Epithelial cell of proximal tubule (primary cell): ENCODE measurements at regions not wholly inside any gene's neighbourhood (a gene's known extent, or its start where the extent isn't known, plus 50 kb on each side); places are given as distances from the start of the nearest gene placed in this dataset.

Experiments
- DNase-seq: peaks from one replicate; pipeline ENCODE4 v3.0.0-alpha.2; 2011; ENCODE audit warnings: low read depth
- H3K4me3 ChIP-seq: 2 replicates; pipeline ENCODE4 v1.5.1; 2011; ENCODE audit warnings: low read depth, mild to moderate bottlenecking, low read length
- TF ChIP-seq, protein P1 (sequence below): conservative IDR thresholded peaks from 2 replicates; pipeline ENCODE4 v1.5.1; 2012; ENCODE audit warnings: low read depth, mild to moderate bottlenecking, low read length

DNA sequence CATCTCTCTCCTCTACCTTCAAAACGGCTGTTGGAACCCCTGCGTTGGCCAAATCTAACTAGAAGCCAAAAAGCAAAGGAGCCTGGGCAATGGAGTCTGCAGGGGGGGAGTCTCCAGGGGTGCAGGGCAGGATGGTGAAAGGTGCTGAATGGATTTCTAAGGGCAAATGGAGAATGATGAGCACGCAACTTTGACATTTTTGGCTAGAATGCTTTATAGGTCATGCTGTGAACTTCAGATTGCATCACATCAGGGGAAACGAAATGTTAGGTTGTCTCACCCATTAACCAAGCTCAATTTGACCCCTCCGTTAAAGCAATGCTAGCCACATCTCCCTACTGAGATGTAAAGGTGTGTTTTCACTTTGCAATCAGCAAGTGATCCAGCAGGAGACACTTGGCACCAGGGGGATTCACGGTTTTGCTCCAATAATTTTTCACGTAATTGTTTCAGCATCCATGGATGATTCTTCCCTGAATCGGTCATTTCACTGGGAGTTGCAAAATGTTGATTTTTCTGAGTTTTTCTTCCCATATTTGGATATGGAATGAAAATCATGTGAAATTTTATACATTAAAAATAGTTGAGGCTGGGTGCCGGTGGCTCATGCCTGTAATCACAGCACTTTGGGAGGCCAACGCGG lies 78.0 kb upstream of the MDM1 start:
- H3K4me3 ChIP-seq, result no peak overlapping the region
- TF ChIP-seq, protein P1, sequence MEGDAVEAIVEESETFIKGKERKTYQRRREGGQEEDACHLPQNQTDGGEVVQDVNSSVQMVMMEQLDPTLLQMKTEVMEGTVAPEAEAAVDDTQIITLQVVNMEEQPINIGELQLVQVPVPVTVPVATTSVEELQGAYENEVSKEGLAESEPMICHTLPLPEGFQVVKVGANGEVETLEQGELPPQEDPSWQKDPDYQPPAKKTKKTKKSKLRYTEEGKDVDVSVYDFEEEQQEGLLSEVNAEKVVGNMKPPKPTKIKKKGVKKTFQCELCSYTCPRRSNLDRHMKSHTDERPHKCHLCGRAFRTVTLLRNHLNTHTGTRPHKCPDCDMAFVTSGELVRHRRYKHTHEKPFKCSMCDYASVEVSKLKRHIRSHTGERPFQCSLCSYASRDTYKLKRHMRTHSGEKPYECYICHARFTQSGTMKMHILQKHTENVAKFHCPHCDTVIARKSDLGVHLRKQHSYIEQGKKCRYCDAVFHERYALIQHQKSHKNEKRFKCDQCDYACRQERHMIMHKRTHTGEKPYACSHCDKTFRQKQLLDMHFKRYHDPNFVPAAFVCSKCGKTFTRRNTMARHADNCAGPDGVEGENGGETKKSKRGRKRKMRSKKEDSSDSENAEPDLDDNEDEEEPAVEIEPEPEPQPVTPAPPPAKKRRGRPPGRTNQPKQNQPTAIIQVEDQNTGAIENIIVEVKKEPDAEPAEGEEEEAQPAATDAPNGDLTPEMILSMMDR, result peak; percentile 6
- DNase-seq, result no peak

DNA sequence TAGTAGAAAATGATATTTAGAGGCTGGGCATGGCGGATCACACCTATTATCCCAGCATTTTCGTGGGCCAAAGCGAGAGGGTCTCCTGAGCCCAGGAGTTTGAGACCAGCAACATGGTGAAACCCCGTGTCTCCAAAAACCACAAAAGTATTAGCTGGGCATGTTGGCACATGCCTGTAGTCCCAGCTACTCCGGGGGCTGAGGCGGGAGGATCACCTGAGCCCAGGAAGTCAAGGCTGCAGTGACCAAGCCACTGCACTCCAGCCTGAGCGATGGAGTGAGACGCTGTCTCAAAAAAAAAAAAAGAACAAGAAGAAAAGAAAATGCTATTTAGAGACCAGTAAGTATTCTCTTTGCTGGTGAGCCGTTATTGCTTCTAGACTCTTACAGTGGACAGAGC lies 79.2 kb upstream of the MDM1 start:
- DNase-seq, result no peak
- TF ChIP-seq, protein P1, result no peak
- H3K4me3 ChIP-seq, result no peak overlapping the region

DNA sequence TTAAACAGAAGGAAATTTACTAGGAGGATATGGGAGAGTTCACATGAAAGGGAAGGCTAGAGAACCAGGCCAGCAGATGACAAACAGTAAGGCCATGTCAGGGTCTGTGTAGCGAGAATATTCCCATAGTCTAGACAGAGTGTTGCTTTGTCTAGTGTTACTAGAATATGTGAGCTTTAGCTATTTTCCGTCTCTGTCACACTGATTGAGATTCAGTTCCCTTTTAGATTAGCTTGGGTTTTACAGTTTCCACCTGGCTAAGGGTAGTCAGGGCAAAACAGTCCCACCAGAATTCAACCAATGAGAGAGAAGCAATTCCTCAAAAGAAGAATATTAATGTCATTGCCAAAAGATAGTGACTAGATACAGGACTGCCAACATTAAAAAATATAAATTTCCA lies 82.8 kb upstream of the MDM1 start:
- no peak overlapping the region for H3K4me3 ChIP-seq
- TF ChIP-seq, protein P1, result no peak
- no peak for DNase-seq

DNA sequence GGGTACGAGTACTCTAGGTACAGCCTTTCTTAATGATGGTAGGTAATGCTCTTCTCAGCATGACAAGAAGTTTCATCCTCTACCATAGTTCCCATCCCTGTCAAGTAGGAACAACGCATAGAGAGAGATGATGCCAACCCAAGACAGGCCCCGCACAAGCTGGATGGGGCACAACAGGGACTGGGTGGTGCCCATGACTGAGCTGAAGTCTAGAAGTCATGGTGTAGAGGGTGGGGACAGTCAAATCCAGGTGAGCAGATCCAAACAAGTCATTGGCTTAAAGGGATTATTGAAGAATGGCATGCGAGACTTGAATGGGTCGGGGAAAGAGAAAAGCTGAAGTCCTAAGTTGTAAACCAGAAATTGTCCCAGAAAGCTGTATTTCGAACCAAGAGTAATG lies 84.2 kb upstream of the MDM1 start:
- no peak overlapping the region for H3K4me3 ChIP-seq
- TF ChIP-seq, protein P1, result no peak
- no peak for DNase-seq

DNA sequence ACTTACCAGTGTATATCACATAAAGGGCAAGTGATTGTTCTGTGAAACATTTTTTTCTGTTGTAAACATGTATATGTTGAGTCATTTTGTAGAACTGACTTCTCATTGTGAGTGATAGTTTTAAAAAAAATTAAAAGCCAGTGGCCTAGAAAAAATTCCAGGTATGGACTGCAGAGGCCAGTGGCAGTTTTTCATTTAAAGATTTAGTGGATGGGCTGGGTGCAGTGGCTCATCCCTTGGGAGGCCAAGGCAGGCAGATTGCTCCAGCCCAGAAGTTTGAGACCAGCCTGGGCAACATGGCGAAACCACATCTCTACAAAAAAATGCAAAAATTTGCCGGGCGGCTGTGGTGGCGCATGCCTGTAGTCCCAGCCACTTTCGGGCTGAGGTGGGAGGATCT lies 84.7 kb upstream of the MDM1 start:
- DNase-seq, result no peak
- TF ChIP-seq, protein P1, result no peak
- H3K4me3 ChIP-seq, result no peak overlapping the region

DNA sequence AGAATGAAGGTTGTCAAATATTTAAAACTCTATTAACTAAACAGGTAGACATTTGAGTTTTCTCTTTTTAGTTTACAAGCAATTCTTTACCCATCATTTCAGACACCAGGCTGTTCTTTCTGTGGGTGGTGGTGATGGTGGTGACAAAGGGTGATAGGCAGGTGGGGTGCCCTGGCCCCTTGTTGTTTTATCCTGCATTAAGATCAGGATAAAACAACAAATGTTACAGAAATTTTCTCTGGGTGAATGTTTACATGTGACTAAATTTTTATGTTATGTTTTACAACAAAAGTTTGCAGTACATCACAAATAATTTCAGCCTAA lies 85.9 kb upstream of the MDM1 start:
- TF ChIP-seq, protein P1, result no peak
- DNase-seq, result no peak
- no peak overlapping the region for H3K4me3 ChIP-seq

DNA sequence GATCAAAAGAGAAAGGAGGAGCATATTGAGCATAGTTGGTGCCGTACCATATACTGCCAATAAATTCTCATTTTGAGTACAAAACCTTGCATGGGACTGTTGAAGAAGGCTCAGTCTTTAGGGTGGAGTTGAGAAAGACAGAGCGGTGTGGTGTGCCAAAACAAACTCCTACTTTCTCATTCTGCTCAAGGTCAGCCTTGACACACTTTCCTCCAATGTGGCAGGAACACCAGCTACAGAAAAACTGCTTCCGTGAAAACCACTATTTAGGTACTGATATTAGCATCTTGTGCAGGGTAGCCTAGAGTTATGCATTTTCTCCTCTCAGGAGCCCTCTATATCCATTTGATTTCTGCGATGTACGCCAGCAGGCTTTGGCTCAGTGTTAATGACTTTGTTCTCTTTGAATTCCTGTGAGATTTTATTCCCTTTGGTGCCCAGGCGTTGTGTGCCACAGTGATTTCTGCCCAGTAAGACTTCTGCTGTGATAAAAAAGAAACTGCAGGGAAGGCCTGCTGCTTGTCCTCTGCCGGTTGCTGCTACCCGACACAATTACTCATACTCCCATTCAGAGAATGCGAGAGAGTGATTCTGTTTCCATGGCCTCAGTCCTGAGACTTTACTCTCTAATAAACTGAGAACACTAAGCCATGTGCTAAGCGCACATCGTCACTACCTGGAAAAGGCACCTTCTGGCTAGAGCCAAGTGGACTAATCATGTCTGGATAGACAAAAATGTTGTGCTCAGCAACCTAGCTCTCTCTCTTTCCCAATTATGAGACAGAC lies 88.3 kb upstream of the MDM1 start:
- TF ChIP-seq, protein P1, result no peak
- DNase-seq, result no peak
- H3K4me3 ChIP-seq, result no peak overlapping the region
